ENCODE measurements at regions not wholly inside any gene's neighbourhood (a gene's known extent, or its start where the extent isn't known, plus 50 kb on each side); places are given as distances from the start of the nearest gene placed in this dataset.

DNA sequence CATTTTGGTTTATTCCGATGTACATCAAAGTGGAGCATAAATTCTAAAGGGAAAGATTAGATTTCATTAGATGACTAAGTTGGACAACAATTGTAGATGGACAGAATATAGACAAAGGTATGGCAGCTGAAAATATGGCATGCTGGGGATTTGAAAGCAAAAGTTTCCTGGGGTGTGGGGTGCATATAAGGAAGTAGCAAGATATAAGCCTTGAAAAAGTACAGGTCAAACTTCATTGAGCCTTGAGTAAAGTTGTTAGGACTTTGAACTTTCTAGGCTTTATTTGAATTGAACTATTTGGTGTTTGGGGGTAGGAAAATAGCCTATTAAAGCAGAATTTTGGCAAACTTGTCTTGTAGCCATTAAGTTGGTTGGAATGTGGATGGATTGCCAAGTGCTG, 75.8 kb upstream of the KCNJ16 start:
- TF ChIP-seq, protein P1, sequence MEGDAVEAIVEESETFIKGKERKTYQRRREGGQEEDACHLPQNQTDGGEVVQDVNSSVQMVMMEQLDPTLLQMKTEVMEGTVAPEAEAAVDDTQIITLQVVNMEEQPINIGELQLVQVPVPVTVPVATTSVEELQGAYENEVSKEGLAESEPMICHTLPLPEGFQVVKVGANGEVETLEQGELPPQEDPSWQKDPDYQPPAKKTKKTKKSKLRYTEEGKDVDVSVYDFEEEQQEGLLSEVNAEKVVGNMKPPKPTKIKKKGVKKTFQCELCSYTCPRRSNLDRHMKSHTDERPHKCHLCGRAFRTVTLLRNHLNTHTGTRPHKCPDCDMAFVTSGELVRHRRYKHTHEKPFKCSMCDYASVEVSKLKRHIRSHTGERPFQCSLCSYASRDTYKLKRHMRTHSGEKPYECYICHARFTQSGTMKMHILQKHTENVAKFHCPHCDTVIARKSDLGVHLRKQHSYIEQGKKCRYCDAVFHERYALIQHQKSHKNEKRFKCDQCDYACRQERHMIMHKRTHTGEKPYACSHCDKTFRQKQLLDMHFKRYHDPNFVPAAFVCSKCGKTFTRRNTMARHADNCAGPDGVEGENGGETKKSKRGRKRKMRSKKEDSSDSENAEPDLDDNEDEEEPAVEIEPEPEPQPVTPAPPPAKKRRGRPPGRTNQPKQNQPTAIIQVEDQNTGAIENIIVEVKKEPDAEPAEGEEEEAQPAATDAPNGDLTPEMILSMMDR (conservative IDR thresholded peaks at IDR 0.05): no peak
- no peak overlapping the region for H3K27ac ChIP-seq

DNA sequence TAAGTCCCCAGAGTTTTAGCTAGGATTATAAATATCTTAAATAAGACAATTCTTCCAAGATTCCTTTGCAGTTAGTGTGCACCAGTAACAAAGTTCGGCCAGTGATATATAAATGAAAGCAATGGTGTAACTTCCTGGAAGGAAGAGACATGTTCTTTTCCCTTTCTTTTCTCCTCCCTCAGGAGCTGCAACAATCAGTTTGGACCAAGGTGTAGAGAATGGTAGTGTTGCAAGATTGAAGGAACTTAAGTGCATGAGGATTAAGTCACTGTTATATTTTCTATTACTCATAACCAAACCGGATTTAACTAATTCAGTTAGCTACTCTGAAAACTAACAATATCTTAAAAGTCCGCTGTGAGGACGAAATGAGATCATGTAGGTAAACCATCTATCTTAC, 68.9 kb upstream of the KCNJ16 start:
- TF ChIP-seq, protein P1 (conservative IDR thresholded peaks at IDR 0.05): no peak
- no peak overlapping the region for H3K27ac ChIP-seq

DNA sequence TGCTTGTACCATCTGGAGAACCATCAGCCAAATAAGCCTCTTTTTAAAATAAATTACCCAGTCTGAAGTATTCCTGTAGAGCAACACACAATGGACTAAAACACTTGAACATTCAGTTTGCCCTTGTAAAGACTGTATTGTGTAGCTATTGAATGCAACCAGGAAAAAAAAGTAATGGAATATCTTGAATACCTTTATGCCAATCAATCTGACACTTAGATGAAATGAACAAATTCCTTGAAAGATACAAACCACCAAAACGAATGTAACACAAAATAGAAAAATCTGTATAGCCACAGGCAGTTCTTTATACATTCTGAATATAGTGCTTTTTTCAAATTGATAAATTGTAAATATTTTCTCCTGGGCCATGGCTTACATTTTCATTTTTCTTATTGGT, 63.3 kb upstream of the KCNJ16 start:
- H3K27ac ChIP-seq: no peak overlapping the region
- TF ChIP-seq, protein P1 (conservative IDR thresholded peaks at IDR 0.05): no peak

DNA sequence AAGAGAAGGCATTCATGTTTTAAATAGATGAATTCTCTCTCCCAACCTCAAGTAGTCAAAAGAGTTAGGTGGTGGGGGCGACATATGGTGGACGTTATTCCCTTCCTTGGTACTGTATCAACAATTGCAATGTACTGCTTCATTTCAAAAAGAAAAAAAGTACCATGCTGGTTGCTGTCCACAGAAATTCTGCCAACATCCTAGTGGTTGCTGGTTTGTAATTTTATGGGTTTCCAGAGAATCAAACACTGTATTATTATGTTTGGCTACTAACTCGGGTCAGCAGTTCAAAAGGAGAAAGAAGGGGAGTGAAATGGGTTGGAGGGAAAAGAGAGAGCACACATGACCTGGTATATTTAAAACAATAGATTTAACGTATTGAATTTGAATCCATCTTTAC, 61.1 kb upstream of the KCNJ16 start:
- no peak overlapping the region for H3K27ac ChIP-seq
- TF ChIP-seq, protein P1 (conservative IDR thresholded peaks at IDR 0.05): no peak

DNA sequence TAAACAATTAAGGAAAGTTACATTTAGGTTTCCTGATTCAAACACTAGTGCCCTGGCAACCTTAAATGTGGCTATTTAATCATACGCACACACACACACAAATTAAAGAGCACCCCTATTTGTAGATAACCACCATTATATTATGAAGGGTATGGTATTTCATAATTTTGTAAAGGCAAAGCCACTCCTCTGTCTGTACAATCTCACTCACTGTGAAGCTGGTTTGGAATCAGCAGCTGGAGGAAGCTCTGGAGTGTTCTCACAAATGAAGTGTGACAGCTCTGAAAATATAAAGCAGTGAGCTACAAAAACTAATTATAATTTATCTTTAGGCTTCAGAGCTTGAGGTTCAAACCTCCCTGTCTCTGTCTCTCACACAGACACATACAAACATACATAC, 57.9 kb upstream of the KCNJ16 start:
- TF ChIP-seq, protein P1 (conservative IDR thresholded peaks at IDR 0.05): no peak
- no peak overlapping the region for H3K27ac ChIP-seq

DNA sequence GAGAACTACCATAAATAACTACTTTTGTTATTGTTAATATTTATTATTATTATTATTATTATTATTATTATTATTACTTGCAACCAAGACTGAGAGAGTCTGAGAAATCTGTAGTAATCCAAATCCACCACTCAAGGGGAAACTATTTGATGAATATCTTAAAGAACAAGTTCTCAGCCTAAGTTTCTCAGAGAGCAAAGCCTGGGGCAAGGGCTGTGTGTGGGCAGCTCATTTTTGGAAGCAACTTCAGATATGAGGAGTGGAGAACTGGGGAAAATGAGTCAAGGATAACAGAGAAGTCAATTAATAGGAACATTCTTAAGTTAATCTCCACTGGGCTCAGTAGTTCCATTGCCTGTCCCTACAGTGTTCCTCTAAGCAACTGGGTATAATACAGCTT, 57.1 kb upstream of the KCNJ16 start:
- TF ChIP-seq, protein P1 (conservative IDR thresholded peaks at IDR 0.05): no peak

DNA sequence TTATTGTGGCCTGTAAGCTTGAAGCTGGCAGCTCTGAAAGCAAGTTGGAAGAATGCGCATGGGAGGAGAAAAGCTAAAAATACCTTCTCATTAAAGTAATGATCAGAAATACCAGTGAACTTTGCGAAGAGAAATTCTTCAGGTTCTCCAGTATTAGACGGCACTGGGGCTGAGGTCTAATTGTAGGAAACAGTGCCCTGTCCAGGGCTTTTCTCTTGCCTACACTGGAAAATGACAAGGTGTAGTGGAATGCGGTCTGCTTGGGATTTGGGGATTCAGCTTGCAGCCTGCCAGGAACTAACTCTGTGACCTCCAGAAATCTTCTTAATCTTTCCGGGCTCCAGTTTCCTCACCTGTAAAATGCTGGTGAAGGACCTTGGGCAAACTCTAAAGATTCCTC, 53.3 kb upstream of the KCNJ16 start:
- H3K27ac ChIP-seq: no peak overlapping the region
- TF ChIP-seq, protein P1 (conservative IDR thresholded peaks at IDR 0.05): no peak

More for the DNA sequence above, 57.1 kb upstream of the KCNJ16 start:
- no peak overlapping the region for H3K27ac ChIP-seq

DNA sequence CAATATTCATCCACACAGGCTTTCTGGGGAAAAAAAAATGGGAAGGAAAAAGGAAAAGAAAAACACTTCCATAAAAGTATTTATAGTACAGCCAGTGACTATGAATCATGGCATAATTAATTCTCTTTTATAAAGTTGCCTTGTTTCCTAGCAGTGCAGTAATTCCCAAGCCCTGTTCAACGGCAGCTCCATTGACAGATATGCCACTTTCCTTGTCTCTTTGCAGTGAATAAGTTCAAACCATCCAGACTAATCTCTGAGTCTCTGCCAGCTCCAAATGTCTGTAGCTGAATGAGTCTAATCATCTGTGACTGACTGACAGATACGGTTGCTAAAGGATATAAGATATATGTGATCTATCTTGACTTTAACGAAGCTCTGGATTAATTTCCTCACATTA, 52.9 kb upstream of the KCNJ16 start:
- no peak overlapping the region for H3K27ac ChIP-seq
- TF ChIP-seq, protein P1 (conservative IDR thresholded peaks at IDR 0.05): no peak
